ENCODE measurements at regions not wholly inside any gene's neighbourhood (a gene's known extent, or its start where the extent isn't known, plus 50 kb on each side); places are given as distances from the start of the nearest gene placed in this dataset.

DNA sequence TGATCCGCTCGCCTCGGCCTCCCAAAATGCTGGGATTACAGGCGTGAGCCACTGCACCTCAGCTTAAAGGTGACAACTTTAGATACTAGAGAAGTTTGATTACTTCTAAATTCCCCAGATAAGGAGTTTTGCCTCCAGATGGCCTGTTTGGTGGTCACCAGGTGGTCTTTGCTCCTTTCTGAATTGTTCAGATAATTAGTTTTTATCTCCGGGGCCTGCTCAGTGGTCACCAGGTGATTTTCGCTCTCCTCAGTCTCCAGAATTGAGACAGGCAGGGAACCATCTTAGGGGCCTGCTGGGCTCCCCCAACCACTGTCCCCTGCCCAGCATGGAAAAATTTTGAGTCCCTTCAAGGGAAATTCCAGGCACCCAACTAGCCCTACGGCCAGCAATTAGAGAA lies 62.6 kb downstream of the GPR6 start:
- H3K27me3 ChIP-seq (ENCODE audit: control insufficient read depth, insufficient read depth, low read length) = 0 out of 2 replicates have a peak, but pooled peaks cover 2% of the 10 kb centered on the region
- no peak overlapping the region for H3K4me3 ChIP-seq (ENCODE audit: low read depth, low read length)
- ChIA-PET CTCF (interaction anchor here (1.1 to 11.9 kb wide), 25 partner anchors 8 to 522 kb away, joined by 3 to 314 read pairs (median 7); no protein-coding TSS in a partner anchor), POLR2A (no interaction called here)
- no peak for DNase-seq (ENCODE audit: low read depth)
- TF ChIP-seq, protein P1, sequence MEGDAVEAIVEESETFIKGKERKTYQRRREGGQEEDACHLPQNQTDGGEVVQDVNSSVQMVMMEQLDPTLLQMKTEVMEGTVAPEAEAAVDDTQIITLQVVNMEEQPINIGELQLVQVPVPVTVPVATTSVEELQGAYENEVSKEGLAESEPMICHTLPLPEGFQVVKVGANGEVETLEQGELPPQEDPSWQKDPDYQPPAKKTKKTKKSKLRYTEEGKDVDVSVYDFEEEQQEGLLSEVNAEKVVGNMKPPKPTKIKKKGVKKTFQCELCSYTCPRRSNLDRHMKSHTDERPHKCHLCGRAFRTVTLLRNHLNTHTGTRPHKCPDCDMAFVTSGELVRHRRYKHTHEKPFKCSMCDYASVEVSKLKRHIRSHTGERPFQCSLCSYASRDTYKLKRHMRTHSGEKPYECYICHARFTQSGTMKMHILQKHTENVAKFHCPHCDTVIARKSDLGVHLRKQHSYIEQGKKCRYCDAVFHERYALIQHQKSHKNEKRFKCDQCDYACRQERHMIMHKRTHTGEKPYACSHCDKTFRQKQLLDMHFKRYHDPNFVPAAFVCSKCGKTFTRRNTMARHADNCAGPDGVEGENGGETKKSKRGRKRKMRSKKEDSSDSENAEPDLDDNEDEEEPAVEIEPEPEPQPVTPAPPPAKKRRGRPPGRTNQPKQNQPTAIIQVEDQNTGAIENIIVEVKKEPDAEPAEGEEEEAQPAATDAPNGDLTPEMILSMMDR (IDR thresholded peaks at IDR 0.05; ENCODE audit: insufficient read depth, low read depth, low read length) = no peak
- H3K36me3 ChIP-seq (ENCODE audit: control insufficient read depth, insufficient read depth, low read length) = no peaks in the 10 kb centered on the region

- ChIA-PET POLR2A (no interaction called here), CTCF (interaction anchor here (1.1 to 11.9 kb wide), 5 partner anchors 14 to 456 kb away, joined by 3 to 314 read pairs (median 50); no protein-coding TSS in a partner anchor)
- no peak for DNase-seq (ENCODE audit: low read depth)
- TF ChIP-seq, protein P1 (IDR thresholded peaks at IDR 0.05; ENCODE audit: insufficient read depth, low read depth, low read length) = no peak
- H3K4me3 ChIP-seq (ENCODE audit: low read depth, low read length) = no peak overlapping the region
- H3K36me3 ChIP-seq (ENCODE audit: control insufficient read depth, insufficient read depth, low read length) = no peaks in the 10 kb centered on the region
- H3K27me3 ChIP-seq (ENCODE audit: control insufficient read depth, insufficient read depth, low read length) = 0 out of 2 replicates have a peak, but pooled peaks cover 2% of the 10 kb centered on the region
These were observed 63.0 kb downstream of the GPR6 start for GRCh38 chr6:110041126-110041525.

DNA sequence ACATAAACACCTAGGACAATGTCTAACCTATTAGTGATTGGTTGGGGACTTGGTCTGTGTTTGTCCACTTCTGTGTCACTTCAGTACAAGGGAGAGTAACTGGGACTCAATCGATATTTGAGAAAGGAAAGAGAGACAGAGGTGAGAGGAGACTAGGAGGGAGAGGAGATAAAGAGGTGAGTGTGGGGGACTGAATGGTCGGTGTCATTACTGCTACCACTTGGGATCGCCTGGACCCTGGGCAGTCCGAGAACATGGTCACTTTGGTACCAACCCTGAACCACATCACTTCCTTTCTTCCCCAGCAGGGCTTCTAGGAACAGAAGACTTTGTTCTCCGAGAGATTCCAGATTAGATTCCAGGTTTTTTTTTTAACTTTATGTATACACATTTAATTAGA lies 63.7 kb downstream of the GPR6 start:
- H3K36me3 ChIP-seq (ENCODE audit: control insufficient read depth, insufficient read depth, low read length) = no peaks in the 10 kb centered on the region
- ChIA-PET POLR2A (no interaction called here), CTCF (interaction anchor here (1.1 to 11.9 kb wide), 4 partner anchors 338 to 514 kb away, joined by 3 to 314 read pairs (median 26); no protein-coding TSS in a partner anchor)
- H3K4me3 ChIP-seq (ENCODE audit: low read depth, low read length) = no peak overlapping the region
- TF ChIP-seq, protein P1 (IDR thresholded peaks at IDR 0.05; ENCODE audit: insufficient read depth, low read depth, low read length) = no peak
- DNase-seq (ENCODE audit: low read depth) = no peak
- H3K27me3 ChIP-seq (ENCODE audit: control insufficient read depth, insufficient read depth, low read length) = 0 out of 2 replicates have a peak, but pooled peaks cover 2% of the 10 kb centered on the region

DNA sequence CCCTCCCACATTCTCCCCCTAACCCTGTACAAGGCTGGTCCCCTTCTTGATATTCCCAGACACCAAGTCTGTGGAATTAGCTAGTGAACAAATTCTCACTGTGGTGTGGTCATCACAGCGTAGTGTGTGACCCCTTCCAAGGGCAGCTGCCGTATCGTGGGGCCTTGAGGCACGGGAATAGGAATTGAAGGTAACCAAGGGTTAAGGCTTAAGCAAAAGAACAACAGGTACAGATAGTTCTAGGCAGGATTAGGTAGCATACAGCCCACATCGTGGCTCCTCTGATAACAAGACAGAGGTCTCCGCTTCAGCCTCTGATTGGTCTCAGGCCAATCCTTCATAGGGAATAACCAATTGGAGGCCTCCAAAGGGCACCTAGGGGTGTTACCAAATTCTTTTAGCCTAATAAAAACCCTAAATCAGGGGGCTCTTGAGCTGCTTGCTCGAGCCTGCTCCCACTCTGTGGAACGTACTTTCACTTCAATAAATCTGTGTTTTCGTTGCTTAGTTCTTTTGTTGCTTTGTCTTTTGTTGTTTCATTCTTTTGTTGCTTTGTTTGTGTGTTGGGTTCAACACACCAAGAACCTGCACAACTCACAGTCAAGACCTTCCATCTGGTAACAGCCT lies 64.7 kb downstream of the GPR6 start:
- H3K27me3 ChIP-seq (ENCODE audit: control insufficient read depth, insufficient read depth, low read length) = 0 out of 2 replicates have a peak, but pooled peaks cover 2% of the 10 kb centered on the region
- CTCF ChIA-PET = interaction anchor here (0.6 to 11.9 kb wide), 4 partner anchors 11 to 515 kb away, joined by 3 to 314 read pairs (median 6); no protein-coding TSS in a partner anchor

DNA sequence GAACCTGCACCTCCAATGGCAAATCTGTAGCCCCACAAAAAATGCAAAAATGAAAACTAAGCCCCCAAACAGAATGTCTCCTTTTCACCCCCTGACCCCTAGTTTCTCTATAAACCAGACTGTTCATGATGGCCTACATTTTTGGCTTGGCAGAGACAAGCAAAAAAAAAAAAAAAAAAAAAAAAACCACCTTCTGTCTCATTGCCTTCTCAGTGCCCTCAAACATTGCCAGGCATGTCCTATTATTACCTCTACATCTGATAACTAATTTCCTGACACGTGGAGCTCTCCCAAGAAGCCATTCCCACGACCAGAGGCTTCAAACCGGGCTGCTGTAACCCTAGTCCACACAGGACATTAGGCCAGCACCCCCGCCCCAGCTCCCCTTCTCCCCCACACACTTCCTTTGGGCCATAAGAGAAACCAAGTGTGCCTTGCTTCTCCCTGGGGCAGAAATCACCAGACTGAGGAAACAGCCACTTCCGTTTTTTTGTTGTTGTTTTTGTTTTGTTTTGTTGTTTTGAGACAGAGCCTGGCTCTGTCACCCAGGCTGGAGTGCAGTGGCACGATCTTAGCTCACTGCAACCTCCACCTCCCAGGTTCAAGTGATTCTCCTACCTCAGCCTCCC lies 65.4 kb downstream of the GPR6 start:
- H3K4me3 ChIP-seq (ENCODE audit: low read depth, low read length) = no peak overlapping the region
- H3K27me3 ChIP-seq (ENCODE audit: control insufficient read depth, insufficient read depth, low read length) = peaks cover 2% of the 10 kb centered on the region; the same call in 1 of the 2 replicates
- H3K36me3 ChIP-seq (ENCODE audit: control insufficient read depth, insufficient read depth, low read length) = no peaks in the 10 kb centered on the region
- POLR2A ChIA-PET = no interaction called here
- DNase-seq (ENCODE audit: low read depth) = no peak
- CTCF ChIA-PET = interaction anchor here (2.5 to 11.9 kb wide), 2 partner anchors 10 to 340 kb away, joined by 8 to 314 read pairs; no protein-coding TSS in a partner anchor
- TF ChIP-seq, protein P1 (IDR thresholded peaks at IDR 0.05; ENCODE audit: insufficient read depth, low read depth, low read length) = no peak

More for the DNA sequence above, 64.7 kb downstream of the GPR6 start:
- Histone ChIP-seq H3K36me3 (ENCODE audit: control insufficient read depth, insufficient read depth, low read length) (no peaks in the 10 kb centered on the region), H3K4me3 (ENCODE audit: low read depth, low read length) (no peak overlapping the region)
- no peak for DNase-seq (ENCODE audit: low read depth)
- POLR2A ChIA-PET = no interaction called here
- TF ChIP-seq, protein P1 (IDR thresholded peaks at IDR 0.05; ENCODE audit: insufficient read depth, low read depth, low read length) = no peak

Measured in BJ (cell line).